Mesendoderm (in vitro differentiated cells): ENCODE measurements at regions not wholly inside any gene's neighbourhood (a gene's known extent, or its start where the extent isn't known, plus 50 kb on each side); places are given as distances from the start of the nearest gene placed in this dataset.

ENCODE experiments used
- DNase-seq: peaks from one replicate; pipeline ENCODE4 v3.0.0; 2013
- H2AK5ac ChIP-seq: 2 replicates; pipeline ENCODE4 v1.6.1; 2013; ENCODE audit warnings: low read length, inconsistent platforms
- H2BK120ac ChIP-seq: 2 replicates; pipeline ENCODE4 v1.6.1; 2013; ENCODE audit warnings: low read depth, mild to moderate bottlenecking, low read length, moderate library complexity, mixed read lengths
- H2BK15ac ChIP-seq: replicated peaks from 2 replicates; pipeline ENCODE4 v1.6.1; 2013; ENCODE audit warnings: low read depth, mild to moderate bottlenecking, moderate library complexity
- H2BK5ac ChIP-seq: 2 replicates; pipeline ENCODE4 v1.6.1; 2013; ENCODE audit warnings: low read length, inconsistent platforms
- H3K18ac ChIP-seq: 2 replicates; pipeline ENCODE4 v1.6.1; 2013; ENCODE audit warnings: mild to moderate bottlenecking, low read length, mixed read lengths
- H3K23ac ChIP-seq: one replicate; pipeline ENCODE4 v1.6.1; 2013; ENCODE audit warnings: low read length
- H3K27ac ChIP-seq: 2 replicates; pipeline ENCODE4 v1.5.1; 2013; ENCODE audit warnings: low read depth, mild to moderate bottlenecking, inconsistent platforms, low read length, moderate library complexity
- H3K27me3 ChIP-seq: 2 replicates; pipeline ENCODE4 v1.6.1; 2013; ENCODE audit warnings: low read length, control low read depth, mild to moderate bottlenecking, inconsistent platforms; ENCODE audit not compliant: insufficient read depth, poor library complexity
- H3K36me3 ChIP-seq: 2 replicates; pipeline ENCODE4 v1.6.1; 2013; ENCODE audit warnings: low read length, inconsistent platforms; ENCODE audit not compliant: control insufficient read depth, insufficient read depth
- H3K4ac ChIP-seq: one replicate; pipeline ENCODE4 v1.6.1; 2013; ENCODE audit warnings: low read depth, mild to moderate bottlenecking, low read length, moderate library complexity
- H3K4me1 ChIP-seq: 2 replicates; pipeline ENCODE4 v1.6.1; 2013; ENCODE audit warnings: low read depth, low read length, inconsistent platforms; ENCODE audit not compliant: control insufficient read depth
- H3K4me2 ChIP-seq: 2 replicates; pipeline ENCODE4 v1.6.1; 2013; ENCODE audit warnings: low read length
- H3K4me3 ChIP-seq: 2 replicates; pipeline ENCODE4 v1.5.1; 2013; ENCODE audit warnings: mild to moderate bottlenecking, low read length
- H3K56ac ChIP-seq: one replicate; pipeline ENCODE4 v1.6.1; 2013; ENCODE audit warnings: low read length
- H3K79me1 ChIP-seq: 2 replicates; pipeline ENCODE4 v1.6.1; 2013; ENCODE audit warnings: low read length, inconsistent platforms
- H3K79me2 ChIP-seq: 2 replicates; pipeline ENCODE4 v1.6.1; 2013; ENCODE audit warnings: mild to moderate bottlenecking, low read length; ENCODE audit not compliant: control insufficient read depth, insufficient read depth
- H3K9ac ChIP-seq: 2 replicates; pipeline ENCODE4 v1.6.1; 2013; ENCODE audit warnings: low read length, inconsistent platforms
- H4K5ac ChIP-seq: one replicate; pipeline ENCODE4 v1.6.1; 2013; ENCODE audit warnings: low read length
- H4K8ac ChIP-seq: one replicate; pipeline ENCODE4 v1.6.1; 2013; ENCODE audit warnings: low read depth, mild to moderate bottlenecking, control low read depth, low read length, moderate library complexity
- WGBS: extraction: QIAGEN DNeasy Blood & Tissue Kit; methylation state at CpG from one replicate; pipeline ENCODE4 v1.1.7; 2013; ENCODE audit warnings: low lambda C conversion rate, missing lambda C conversion rate; ENCODE audit not compliant: insufficient coverage; ENCODE audit errors: extremely low coverage; 5-methylcytosine and 5-hydroxymethylcytosine counted together

GRCh38 chr11:19442554-19442910, 201.8 kb upstream of the E2F8 start:
- no peak for DNase-seq
- no peaks in the 10 kb centered on the region for H3K79me2 ChIP-seq
- H3K4me3 ChIP-seq = no peak overlapping the region
- no peaks in the 10 kb centered on the region for H3K27me3 ChIP-seq
- H3K4ac ChIP-seq = no peak overlapping the region
- no peak overlapping the region for H4K8ac ChIP-seq
- no peak overlapping the region for H3K9ac ChIP-seq
- H3K79me1 ChIP-seq = no peaks in the 10 kb centered on the region
- H3K4me1 ChIP-seq = peaks cover 1% of the 10 kb centered on the region
- H3K18ac ChIP-seq = no peak overlapping the region
- H2BK15ac ChIP-seq = no peak overlapping the region
- H2BK120ac ChIP-seq = no peak overlapping the region
- H4K5ac ChIP-seq = no peak overlapping the region
- H3K27ac ChIP-seq = no peak overlapping the region
- no peak overlapping the region for H3K4me2 ChIP-seq
- no peak overlapping the region for H2BK5ac ChIP-seq
- H3K36me3 ChIP-seq = no peaks in the 10 kb centered on the region
- H2AK5ac ChIP-seq = no peak overlapping the region
- no peak overlapping the region for H3K56ac ChIP-seq
- H3K23ac ChIP-seq = no peak overlapping the region

- no peak overlapping the region for H3K56ac ChIP-seq
- H3K4me3 ChIP-seq = no peak overlapping the region
- peak; percentile 70 for DNase-seq
These were observed 201.2 kb upstream of the E2F8 start for GRCh38 chr11:19441752-19442553.

GRCh38 chr11:19441288-19441687, 200.5 kb upstream of the E2F8 start:
- Histone ChIP-seq H2AK5ac (no peak overlapping the region), H3K9ac (no peak overlapping the region), H3K56ac (no peak overlapping the region), H2BK120ac (no peak overlapping the region), H3K79me1 (no peaks in the 10 kb centered on the region), H3K79me2 (no peaks in the 10 kb centered on the region), H3K27me3 (no peaks in the 10 kb centered on the region), H2BK15ac (no peak overlapping the region), H3K4me3 (no peak overlapping the region), H3K4ac (no peak overlapping the region), H4K5ac (no peak overlapping the region), H3K18ac (no peak overlapping the region), H3K4me1 (no peaks in the 10 kb centered on the region), H3K23ac (no peak overlapping the region), H3K36me3 (no peaks in the 10 kb centered on the region), H2BK5ac (no peak overlapping the region), H3K27ac (no peak overlapping the region), H3K4me2 (no peak overlapping the region), H4K8ac (no peak overlapping the region)
- no CpG with 5 or more reads among the region's 3 CpGs for WGBS
- DNase-seq = no peak

More at GRCh38 chr11:19441752-19442553, 201.2 kb upstream of the E2F8 start:
- Histone ChIP-seq H3K4ac (no peak overlapping the region), H3K18ac (no peak overlapping the region), H3K23ac (no peak overlapping the region), H4K5ac (no peak overlapping the region), H3K4me1 (no peaks in the 10 kb centered on the region), H2BK120ac (no peak overlapping the region), H2AK5ac (no peak overlapping the region), H3K27me3 (no peaks in the 10 kb centered on the region), H3K4me2 (no peak overlapping the region), H3K79me1 (no peaks in the 10 kb centered on the region), H4K8ac (no peak overlapping the region), H3K36me3 (no peaks in the 10 kb centered on the region), H2BK5ac (no peak overlapping the region), H3K79me2 (no peaks in the 10 kb centered on the region), H3K9ac (no peak overlapping the region), H3K27ac (no peak overlapping the region), H2BK15ac (no peak overlapping the region)
- no CpG with 5 or more reads among the region's 11 CpGs for WGBS

- Histone ChIP-seq H3K9ac (no peak overlapping the region), H3K4me3 (no peak overlapping the region), H3K27ac (no peak overlapping the region), H3K4ac (no peak overlapping the region), H2BK120ac (no peak overlapping the region), H3K23ac (no peak overlapping the region), H3K18ac (no peak overlapping the region), H3K27me3 (no peaks in the 10 kb centered on the region), H3K36me3 (no peaks in the 10 kb centered on the region), H4K5ac (no peak overlapping the region), H3K79me1 (no peaks in the 10 kb centered on the region), H3K79me2 (no peaks in the 10 kb centered on the region), H2BK15ac (no peak overlapping the region), H4K8ac (no peak overlapping the region), H3K56ac (no peak overlapping the region), H2AK5ac (no peak overlapping the region), H3K4me2 (no peak overlapping the region), H3K4me1 (peaks cover 4% of the 10 kb centered on the region), H2BK5ac (no peak overlapping the region)
- no peak for DNase-seq
- no CpG with 5 or more reads among the region's 1 CpG for WGBS
These were observed 197.0 kb upstream of the E2F8 start for GRCh38 chr11:19437760-19438159.

GRCh38 chr11:19436932-19437331, 196.2 kb upstream of the E2F8 start:
- Histone ChIP-seq H3K18ac (no peak overlapping the region), H4K5ac (no peak overlapping the region), H3K56ac (no peak overlapping the region), H3K36me3 (no peaks in the 10 kb centered on the region), H4K8ac (no peak overlapping the region), H2BK120ac (no peak overlapping the region), H3K4me2 (no peak overlapping the region), H3K4me1 (peaks cover 5% of the 10 kb centered on the region), H3K79me2 (no peaks in the 10 kb centered on the region), H3K4ac (no peak overlapping the region), H3K79me1 (no peaks in the 10 kb centered on the region), H3K9ac (no peak overlapping the region), H2BK15ac (no peak overlapping the region), H3K27ac (no peak overlapping the region), H3K4me3 (no peak overlapping the region), H3K27me3 (no peaks in the 10 kb centered on the region), H3K23ac (no peak overlapping the region), H2AK5ac (no peak overlapping the region), H2BK5ac (no peak overlapping the region)
- no peak for DNase-seq

- Histone ChIP-seq H3K79me2 (no peaks in the 10 kb centered on the region), H2BK5ac (no peak overlapping the region), H3K27me3 (no peaks in the 10 kb centered on the region), H2BK120ac (no peak overlapping the region), H3K79me1 (no peaks in the 10 kb centered on the region), H3K36me3 (no peaks in the 10 kb centered on the region), H2BK15ac (no peak overlapping the region), H3K9ac (no peak overlapping the region), H3K56ac (no peak overlapping the region), H4K8ac (no peak overlapping the region), H3K4ac (no peak overlapping the region), H2AK5ac (no peak overlapping the region), H3K23ac (no peak overlapping the region), H3K27ac (no peak overlapping the region), H3K4me2 (no peak overlapping the region), H3K4me1 (peaks cover 5% of the 10 kb centered on the region), H4K5ac (no peak overlapping the region), H3K4me3 (no peak overlapping the region), H3K18ac (no peak overlapping the region)
- DNase-seq = no peak
- WGBS = no CpG with 5 or more reads among the region's 5 CpGs
These were observed 194.7 kb upstream of the E2F8 start for GRCh38 chr11:19435306-19435989.
